Fibroblast of skin of left biceps (primary cell): ENCODE measurements at regions not wholly inside any gene's neighbourhood (a gene's known extent, or its start where the extent isn't known, plus 50 kb on each side); places are given as distances from the start of the nearest gene placed in this dataset.
A peak's percentile ranks its signal among the peaks of the same experiment; 100 is the strongest.

Experiments
- DNase-seq, 2 experiments: peaks; one replicate each; pipeline ENCODE4 v3.0.0-alpha.2; 2013; ENCODE audit warnings: low read depth in 2 of 2

GRCh38 chr13:92938486-92939020 lies 288.1 kb upstream of the GPC6 start:
- DNase-seq = no peak

DNA sequence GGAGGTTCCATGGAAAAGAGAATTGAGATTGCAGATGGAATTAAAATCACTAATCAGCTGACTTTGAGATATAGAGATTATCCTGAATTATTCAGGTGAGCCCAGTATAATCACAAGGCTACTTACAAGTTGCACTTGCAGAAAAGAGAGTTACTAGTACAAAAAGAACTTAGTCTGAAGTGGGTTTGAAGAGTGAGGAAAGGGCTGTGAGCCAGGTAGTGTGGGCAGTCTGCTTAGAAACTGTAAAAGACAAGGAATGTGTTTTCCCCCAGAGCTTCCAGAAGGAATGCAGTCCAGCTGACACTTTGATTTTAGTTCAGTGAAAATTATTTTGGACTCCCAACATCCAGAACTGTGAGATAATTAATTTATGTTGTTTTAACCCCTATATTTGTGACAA lies 285.4 kb upstream of the GPC6 start:
- DNase-seq = no peak

- DNase-seq = no peak
Measured at GRCh38 chr13:92947770-92948434, 278.7 kb upstream of the GPC6 start.

DNA sequence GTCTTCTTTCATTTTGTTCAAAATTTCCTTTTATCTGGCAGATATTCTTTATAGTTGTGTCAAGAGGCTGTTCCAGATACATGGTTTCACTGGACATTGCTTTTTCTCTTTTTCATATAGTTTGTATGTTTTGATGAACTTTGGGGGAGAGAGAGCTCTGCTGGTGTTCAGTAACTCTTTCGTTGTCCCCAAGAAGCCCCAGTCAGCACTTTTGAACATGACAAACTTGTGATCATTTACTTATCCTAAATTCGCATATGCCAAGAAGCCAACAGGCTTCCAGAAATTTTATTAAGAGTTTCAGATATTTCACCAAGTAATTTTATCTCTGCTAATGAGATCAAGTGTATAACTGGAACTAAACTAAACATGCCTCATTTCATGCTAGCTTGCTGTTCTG lies 275.8 kb upstream of the GPC6 start:
- no peak for DNase-seq

GRCh38 chr13:92951273-92951890 lies 275.2 kb upstream of the GPC6 start:
- no peak for DNase-seq

- DNase-seq = no peak
Measured at GRCh38 chr13:92952161-92952560, 274.4 kb upstream of the GPC6 start.

DNA sequence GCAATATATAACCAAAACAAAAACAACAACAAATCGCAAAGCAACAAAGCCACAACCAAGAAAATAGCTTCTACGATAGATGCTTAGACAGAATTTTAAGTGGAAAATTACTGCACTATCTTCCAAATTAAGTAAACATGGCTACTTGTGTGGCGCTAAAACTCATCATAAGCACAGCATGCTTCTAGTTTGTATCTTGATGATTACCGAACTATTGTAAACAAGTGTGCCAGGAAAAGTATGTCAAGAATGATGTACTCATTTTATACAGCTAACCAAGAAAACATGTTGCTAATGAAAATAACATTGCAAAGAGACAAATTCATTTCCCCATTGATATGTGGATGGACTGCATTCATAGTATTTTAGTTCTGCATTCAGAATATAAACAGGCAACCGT lies 271.9 kb upstream of the GPC6 start:
- no peak for DNase-seq

GRCh38 chr13:92959790-92960189 lies 266.8 kb upstream of the GPC6 start:
- DNase-seq = no peak

GRCh38 chr13:92963029-92963428 lies 263.6 kb upstream of the GPC6 start:
- DNase-seq = no peak

GRCh38 chr13:92966341-92966740 lies 260.3 kb upstream of the GPC6 start:
- DNase-seq = no peak

DNA sequence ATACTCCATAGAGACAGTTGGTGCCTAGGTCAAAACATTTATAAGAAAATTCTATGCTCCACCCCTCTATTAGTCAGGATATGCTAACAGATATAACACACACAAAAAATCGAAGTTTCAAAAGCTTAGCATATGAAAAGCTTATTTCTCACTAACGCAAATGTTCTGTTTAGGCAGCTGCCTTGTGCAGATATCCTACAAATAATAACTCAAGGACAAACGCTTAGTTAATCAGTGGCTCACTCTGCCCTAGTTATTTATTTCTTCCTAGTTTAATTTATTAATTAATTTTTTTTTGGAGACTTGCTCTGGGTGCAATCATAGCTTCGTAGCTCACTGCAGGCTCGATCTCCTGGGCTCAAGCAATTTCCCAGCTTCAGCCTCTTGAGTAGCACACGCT lies 259.7 kb upstream of the GPC6 start:
- no peak for DNase-seq

DNA sequence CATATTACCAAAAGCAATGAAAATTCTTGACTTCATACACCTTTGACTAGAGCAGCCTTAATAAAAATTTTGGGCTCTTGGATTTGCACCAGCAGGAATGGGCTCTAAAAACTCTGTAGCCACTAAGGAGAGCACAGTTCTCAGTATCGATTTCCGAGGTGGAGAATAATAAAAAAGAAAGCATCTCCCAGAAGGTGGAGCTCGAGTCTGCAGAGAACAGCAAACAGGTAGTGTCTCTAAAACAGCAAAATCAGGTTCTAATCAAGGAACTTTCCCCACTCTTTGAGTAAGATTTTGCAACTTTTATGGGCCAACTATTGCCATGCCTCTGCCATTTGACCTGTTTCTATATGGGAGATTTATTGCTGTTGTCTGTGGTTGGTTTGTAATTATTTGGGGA lies 258.7 kb upstream of the GPC6 start:
- no peak for DNase-seq

GRCh38 chr13:92972751-92973150 lies 253.9 kb upstream of the GPC6 start:
- DNase-seq = no peak

GRCh38 chr13:92974905-92975429 lies 251.6 kb upstream of the GPC6 start:
- DNase-seq = no peak

- DNase-seq = no peak
Measured at GRCh38 chr13:92976657-92977056, 249.9 kb upstream of the GPC6 start.

DNA sequence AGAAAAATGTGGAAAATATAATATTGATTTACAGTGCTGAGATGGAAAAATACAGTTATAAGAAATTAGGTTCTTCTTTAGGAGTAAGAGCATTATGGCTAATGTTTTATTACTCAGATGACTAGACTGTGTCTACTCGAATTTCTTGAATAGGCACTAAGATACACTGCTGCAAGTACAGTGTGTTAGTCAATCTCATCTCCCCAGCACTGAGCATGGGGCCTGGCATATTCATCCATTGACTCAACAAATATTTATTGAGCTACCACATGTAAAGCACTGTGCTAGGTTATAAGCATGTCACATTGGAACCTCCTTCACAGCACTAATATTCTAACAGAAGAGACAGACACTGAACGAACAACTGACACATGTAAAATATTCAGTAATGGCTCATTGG lies 242.5 kb upstream of the GPC6 start:
- DNase-seq = no peak

- DNase-seq = no peak
Measured at GRCh38 chr13:92989301-92989700, 237.3 kb upstream of the GPC6 start.

DNA sequence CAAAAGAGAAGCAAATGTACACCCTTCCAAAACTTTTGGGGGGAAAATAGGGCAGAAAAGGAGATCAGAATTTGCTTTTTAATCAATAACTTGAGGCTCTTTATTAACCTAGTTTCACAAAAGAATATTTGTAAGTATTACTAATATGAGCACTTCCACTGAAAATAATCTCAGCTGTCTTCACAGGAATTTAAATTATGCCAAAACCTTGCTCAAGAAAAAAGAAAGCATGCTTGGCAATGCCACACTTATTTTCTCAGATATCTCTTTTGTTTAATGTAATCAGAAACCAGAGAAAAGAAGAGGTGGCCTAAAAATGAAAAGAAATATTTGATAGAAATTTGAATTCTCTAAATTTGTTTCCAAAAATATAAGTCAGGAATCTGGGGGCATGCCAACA lies 234.9 kb upstream of the GPC6 start:
- DNase-seq = peak; percentile 5

DNA sequence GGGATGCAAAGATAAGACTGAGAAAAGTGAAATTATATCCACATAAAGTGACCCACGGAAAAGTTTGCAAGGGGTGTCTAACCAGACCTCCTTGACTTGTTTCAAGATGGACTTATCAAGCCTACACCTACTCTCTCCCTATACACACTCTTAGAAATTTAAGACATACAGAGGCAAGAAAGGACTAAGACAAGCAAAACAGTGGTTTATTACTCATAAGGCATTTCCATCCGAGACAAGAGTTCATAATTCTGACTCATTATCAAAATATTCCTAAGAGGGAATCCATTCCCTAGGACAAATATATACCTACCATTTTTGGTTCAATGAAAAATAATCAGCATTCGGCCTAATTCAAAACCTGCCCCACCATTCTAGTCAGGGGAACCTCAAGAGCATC lies 232.6 kb upstream of the GPC6 start:
- peak; percentile 12 to 20 for DNase-seq

GRCh38 chr13:93001866-93002461 lies 224.6 kb upstream of the GPC6 start:
- peak; percentile 67 to 68 for DNase-seq

GRCh38 chr13:93003531-93003930 lies 223.1 kb upstream of the GPC6 start:
- DNase-seq = no peak

DNA sequence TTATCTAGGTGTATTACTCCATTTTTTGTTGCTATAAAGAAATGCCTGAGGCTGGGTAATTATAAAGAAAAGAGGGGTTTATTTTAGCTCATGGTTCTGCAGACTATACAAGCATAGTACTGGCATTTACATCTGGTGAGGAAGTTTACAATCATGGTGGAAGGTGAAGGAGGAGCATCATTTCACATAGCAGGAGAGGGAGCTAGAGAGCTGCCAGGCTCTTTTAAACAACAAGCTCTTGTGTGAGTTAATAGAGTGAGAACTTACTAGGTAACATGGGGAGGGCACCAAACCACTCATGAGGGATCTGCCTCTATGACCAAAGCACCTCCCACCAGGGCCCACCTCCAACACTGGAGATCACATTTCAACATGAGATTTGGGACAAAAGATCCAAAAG lies 221.7 kb upstream of the GPC6 start:
- DNase-seq = no peak

- DNase-seq = no peak
Measured at GRCh38 chr13:93007928-93008327, 218.7 kb upstream of the GPC6 start.
